HepG2 (cell line): ENCODE measurements at regions not wholly inside any gene's neighbourhood (a gene's known extent, or its start where the extent isn't known, plus 50 kb on each side); places are given as distances from the start of the nearest gene placed in this dataset.

Source experiments
- ATAC-seq: fragments of 200-7000 bp; cut with Tn5 transposase; 3 replicates; pipeline ENCODE4 v1.9.1; 2020; ENCODE audit warnings: mild to moderate bottlenecking, moderate library complexity
- BruUV-seq: library from RNA; stranded (reverse); fragments of 400-500 nt; replicated peaks from 2 replicates; lab custom pipeline; 2021; lab: Mats Ljungman, UMichigan
- CTCF ChIA-PET: fragments of 300-600 bp; formaldehyde crosslinking; extraction: SDS; loops from one replicate; lab custom pipeline; 2021; ENCODE audit warnings: low total read pairs, inconsistent platforms, low intra/inter-chr PET ratio; lab: Yijun Ruan, JAX
- POLR2A ChIA-PET: fragments of 350-600 bp; sonication (Branson Sonifier 250); formaldehyde crosslinking; loops from one replicate; lab custom pipeline; 2020; ENCODE audit warnings: antibody characterized with exemption, inconsistent platforms; lab: Yijun Ruan, JAX
- DNase-seq: peaks from one replicate; pipeline ENCODE4 v3.0.0-alpha.2; 2015; ENCODE audit warnings: low spot score
- FAIRE-seq: peaks from 3 replicates; lab custom pipeline; 2011; peaks lifted over from hg19 to GRCh38; lab: Jason Lieb, UNC
- H2AFZ ChIP-seq: one replicate; pipeline ENCODE4 v1.6.1; 2011; ENCODE audit warnings: low read length, inconsistent platforms
- H3K27ac ChIP-seq: fragments of 300-600 bp; 3 replicates; pipeline ENCODE4 v1.8.0; 2011; ENCODE audit warnings: mixed run types, mild to moderate bottlenecking, mixed read lengths, low read length, inconsistent platforms; ENCODE audit not compliant: insufficient read depth; ENCODE audit errors: extremely low read length
- H3K27me3 ChIP-seq, 2 experiments: fragments of 200-600 bp in 1 of 2; 2 replicates in 1 of 2; 3 replicates in 1 of 2; pipeline versions ENCODE4 v1.6.0 to v1.8.0; 2011; ENCODE audit warnings: low read length in 2 of 2, mild to moderate bottlenecking in 2 of 2, moderate library complexity in 2 of 2, inconsistent platforms in 1 of 2; ENCODE audit not compliant: insufficient read depth in 2 of 2, control insufficient read depth in 1 of 2
- H3K36me3 ChIP-seq, 2 experiments: fragments of 200-600 bp in 1 of 2; replicated peaks in 1 of 2; 2 replicates in 1 of 2; 3 replicates in 1 of 2; pipeline versions ENCODE4 v1.5.1 to v1.8.0; 2011; ENCODE audit warnings: low read length in 2 of 2, inconsistent platforms in 1 of 2; ENCODE audit not compliant: insufficient read depth in 2 of 2, control insufficient read depth in 1 of 2
- H3K4me1 ChIP-seq: 2 replicates; pipeline ENCODE4 v1.5.1; 2012; ENCODE audit warnings: low read length, inconsistent platforms; ENCODE audit not compliant: insufficient read depth
- H3K4me2 ChIP-seq: 2 replicates; pipeline ENCODE4 v1.6.0; 2011; ENCODE audit warnings: low read depth, low read length, inconsistent platforms
- H3K4me3 ChIP-seq, 3 experiments: fragments of 200-600 bp in 1 of 3; sonication (generic), shearing (Covaris generic) in 1 of 3; replicated peaks in 1 of 3; 2 replicates each; pipeline ENCODE4 v1.5.1; 2011 to 2016; ENCODE audit warnings: low read length in 3 of 3, inconsistent platforms in 2 of 3, low read depth in 2 of 3, mild to moderate bottlenecking in 2 of 3, control low read depth in 1 of 3, mixed read lengths in 1 of 3; ENCODE audit not compliant: insufficient read depth in 1 of 3
- H3K79me2 ChIP-seq: one replicate; pipeline ENCODE4 v1.6.1; 2011; ENCODE audit warnings: low read length, inconsistent platforms; ENCODE audit not compliant: insufficient read depth
- H3K9ac ChIP-seq: 2 replicates; pipeline ENCODE4 v1.6.0; 2011; ENCODE audit warnings: mild to moderate bottlenecking, low read depth, low read length, inconsistent platforms; ENCODE audit not compliant: insufficient read depth
- H3K9me3 ChIP-seq: 2 replicates; pipeline ENCODE4 v1.5.1; 2012; ENCODE audit warnings: mild to moderate bottlenecking, low read length
- H4K20me1 ChIP-seq: 2 replicates; pipeline ENCODE4 v1.6.0; 2011; ENCODE audit warnings: inconsistent platforms, mild to moderate bottlenecking, low read length, moderate library complexity; ENCODE audit not compliant: insufficient read depth
- CHD4 ChIP-seq: fragments of 200-600 bp; sonication (generic); IDR thresholded peaks from 2 replicates; pipeline ENCODE4 v1.7.0; 2017; ENCODE audit warnings: mild to moderate bottlenecking, low read length, borderline replicate concordance
- HNF4G ChIP-seq, 2 experiments: sonication (generic) in 1 of 2; formaldehyde crosslinking in 1 of 2; IDR thresholded peaks; 2 replicates each; pipeline versions ENCODE4 v1.4.0 to v1.6.1; 2011 to 2020; ENCODE audit warnings: borderline replicate concordance in 2 of 2, low read depth in 2 of 2, mild to moderate bottlenecking in 2 of 2, low read length in 1 of 2, missing genetic modification reagents in 1 of 2, moderate library complexity in 1 of 2
- IKZF1 ChIP-seq: fragments of 450-650 bp; IDR thresholded peaks from 2 replicates; pipeline ENCODE4 v1.7.1; 2016
- MIXL1 ChIP-seq: IDR thresholded peaks from 2 replicates; pipeline ENCODE4 v1.6.1; 2016
- NAIF1 ChIP-seq: sonication (generic); formaldehyde crosslinking; IDR thresholded peaks from 2 replicates; pipeline ENCODE4 v1.5.0; 2020; ENCODE audit warnings: mild to moderate bottlenecking, missing genetic modification reagents, borderline replicate concordance
- RORA ChIP-seq: sonication (generic); formaldehyde crosslinking; IDR thresholded peaks from 2 replicates; pipeline ENCODE4 v1.5.0; 2020; ENCODE audit warnings: mild to moderate bottlenecking, missing genetic modification reagents, moderate library complexity
- TGIF2 ChIP-seq: IDR thresholded peaks from 2 replicates; pipeline ENCODE4 v1.6.1; 2016; ENCODE audit warnings: control low read depth, missing compliant biosample characterization
- ZMYM4 ChIP-seq: sonication (generic); formaldehyde crosslinking; IDR thresholded peaks from 2 replicates; pipeline ENCODE4 v1.8.1; 2023; ENCODE audit warnings: mild to moderate bottlenecking, missing genetic modification reagents
- ZNF24 ChIP-seq: fragments of 450-650 bp; IDR thresholded peaks from 2 replicates; pipeline ENCODE4 v1.6.1; 2017; ENCODE audit warnings: antibody characterized with exemption, mild to moderate bottlenecking
- ZNF251 ChIP-seq: sonication (generic); formaldehyde crosslinking; IDR thresholded peaks from 2 replicates; pipeline ENCODE4 v1.9.0; 2021; ENCODE audit warnings: mild to moderate bottlenecking, missing genetic modification reagents
- ZNF260 ChIP-seq: sonication (generic); formaldehyde crosslinking; IDR thresholded peaks from 2 replicates; pipeline ENCODE4 v1.4.0; 2020; ENCODE audit warnings: missing genetic modification reagents, low read depth, mild to moderate bottlenecking, borderline replicate concordance
- ZNF543 ChIP-seq: sonication (generic); formaldehyde crosslinking; IDR thresholded peaks from 2 replicates; pipeline ENCODE4 v1.4.0; 2020; ENCODE audit warnings: mild to moderate bottlenecking, missing genetic modification reagents
- ZNF652 ChIP-seq: IDR thresholded peaks from 2 replicates; pipeline ENCODE4 v1.6.1; 2016; ENCODE audit warnings: low read depth, borderline replicate concordance
- ZNF678 ChIP-seq: sonication (generic); formaldehyde crosslinking; IDR thresholded peaks from 2 replicates; pipeline ENCODE4 v1.4.0; 2020; ENCODE audit warnings: mild to moderate bottlenecking, missing genetic modification reagents
- ZNF747 ChIP-seq: sonication (generic); formaldehyde crosslinking; IDR thresholded peaks from 2 replicates; pipeline ENCODE4 v1.8.1; 2023; ENCODE audit warnings: missing genetic modification reagents, mild to moderate bottlenecking, borderline replicate concordance
- ZNF879 ChIP-seq: sonication (generic); formaldehyde crosslinking; IDR thresholded peaks from 2 replicates; pipeline ENCODE4 v1.8.1; 2023; ENCODE audit warnings: missing genetic modification reagents
- WGBS: methylation state at CpG from one replicate; pipeline ENCODE4 v1.1.6; 2017; ENCODE audit warnings: low lambda C conversion rate; 5-methylcytosine and 5-hydroxymethylcytosine counted together
- in situ Hi-C: cut with HindIII; loops from 2 replicates; pipeline ENCODE4 v1.10.0; 2017; ENCODE audit warnings: low pct_unique_long_range_greater_than_20kb; ENCODE audit not compliant: extremely low pct_ligation_motif_present
- intact Hi-C: fragments of 100-400 bp; cut with micrococcal nuclease; formaldehyde crosslinking; loops from one replicate; pipeline ENCODE4 v1.10.0; 2022; ENCODE audit not compliant: unreplicated experiment
- TF ChIP-seq, protein P1 (sequence below), 2 experiments: sonication (generic) in 1 of 2; formaldehyde crosslinking in 1 of 2; IDR thresholded peaks; 2 replicates each; pipeline versions ENCODE4 v1.5.1 to v1.6.1; 2011 to 2020; ENCODE audit warnings: borderline replicate concordance in 1 of 2, low read depth in 1 of 2, low read length in 1 of 2, mild to moderate bottlenecking in 1 of 2, missing genetic modification reagents in 1 of 2, moderate library complexity in 1 of 2
- TF ChIP-seq, protein P2 (sequence below): IDR thresholded peaks from 2 replicates; pipeline ENCODE4 v1.6.1; 2016; ENCODE audit warnings: control low read depth
- TF ChIP-seq, protein P3 (sequence below): sonication (generic); formaldehyde crosslinking; IDR thresholded peaks from 2 replicates; pipeline ENCODE4 v1.9.0; 2021; ENCODE audit warnings: missing genetic modification reagents, mild to moderate bottlenecking, borderline replicate concordance

DNA sequence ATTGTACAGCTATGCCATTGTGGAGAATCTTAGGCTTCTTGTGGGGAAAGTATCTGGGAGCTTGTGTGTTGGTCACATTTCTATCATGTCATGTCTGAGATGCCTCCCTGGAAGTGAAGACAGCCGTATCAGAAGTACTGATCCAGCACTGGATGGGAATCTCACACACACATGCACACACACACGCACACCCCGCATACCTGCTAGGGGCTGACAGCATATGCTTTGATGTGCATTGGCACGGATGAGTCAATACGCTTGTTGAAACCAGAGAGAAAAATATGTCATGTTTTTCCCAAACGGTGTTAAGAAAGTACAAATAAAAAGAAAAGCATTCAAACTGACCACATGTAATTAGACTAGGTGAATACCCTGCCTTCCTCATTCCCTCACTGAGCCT, 260.8 kb downstream of the KTN1 start:
- H3K9me3 ChIP-seq = no peaks in the 10 kb centered on the region
- ChIA-PET CTCF (no interaction called here), POLR2A (no interaction called here)
- H3K9ac ChIP-seq = no peak overlapping the region
- no peak overlapping the region for H3K27ac ChIP-seq
- in situ Hi-C loops (no loop called here), intact Hi-C loops (no loop called here)
- ATAC-seq = no peak
- no peaks in the 10 kb centered on the region for H4K20me1 ChIP-seq
- H3K4me1 ChIP-seq = peaks cover 11% of the 10 kb centered on the region; the same call in 1 of the 2 replicates
- H3K27me3 ChIP-seq = no peaks in the 10 kb centered on the region
- H3K4me2 ChIP-seq = no peak overlapping the region
- no peak for FAIRE-seq
- no peak for TF ChIP-seq ZNF652 (CRISPR knock-in tag)
- TF ChIP-seq, protein P1, sequence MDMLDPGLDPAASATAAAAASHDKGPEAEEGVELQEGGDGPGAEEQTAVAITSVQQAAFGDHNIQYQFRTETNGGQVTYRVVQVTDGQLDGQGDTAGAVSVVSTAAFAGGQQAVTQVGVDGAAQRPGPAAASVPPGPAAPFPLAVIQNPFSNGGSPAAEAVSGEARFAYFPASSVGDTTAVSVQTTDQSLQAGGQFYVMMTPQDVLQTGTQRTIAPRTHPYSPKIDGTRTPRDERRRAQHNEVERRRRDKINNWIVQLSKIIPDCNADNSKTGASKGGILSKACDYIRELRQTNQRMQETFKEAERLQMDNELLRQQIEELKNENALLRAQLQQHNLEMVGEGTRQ (IDR thresholded peaks at IDR 0.05; ENCODE audit: low read depth, low read length) = no peak
- TF ChIP-seq, protein P1 (CRISPR knock-in tag; IDR thresholded peaks at IDR 0.05; ENCODE audit: borderline replicate concordance) = no peak
- TF ChIP-seq ZMYM4 (CRISPR knock-in tag) = no peak
- no peak for TF ChIP-seq MIXL1
- no peak for TF ChIP-seq ZNF251 (CRISPR knock-in tag)
- TF ChIP-seq ZNF747 (CRISPR knock-in tag) = no peak
- TF ChIP-seq ZNF879 (CRISPR knock-in tag) = no peak
- TF ChIP-seq NAIF1 (CRISPR knock-in tag) = no peak
- TF ChIP-seq ZNF24 = no peak
- TF ChIP-seq ZNF678 = no peak
- TF ChIP-seq IKZF1 = no peak
- TF ChIP-seq HNF4G (IDR thresholded peaks at IDR 0.05; ENCODE audit: borderline replicate concordance, low read depth, low read length) = no peak
- TF ChIP-seq HNF4G (CRISPR knock-in tag; IDR thresholded peaks at IDR 0.05; ENCODE audit: borderline replicate concordance, low read depth) = no peak
- TF ChIP-seq, protein P2, sequence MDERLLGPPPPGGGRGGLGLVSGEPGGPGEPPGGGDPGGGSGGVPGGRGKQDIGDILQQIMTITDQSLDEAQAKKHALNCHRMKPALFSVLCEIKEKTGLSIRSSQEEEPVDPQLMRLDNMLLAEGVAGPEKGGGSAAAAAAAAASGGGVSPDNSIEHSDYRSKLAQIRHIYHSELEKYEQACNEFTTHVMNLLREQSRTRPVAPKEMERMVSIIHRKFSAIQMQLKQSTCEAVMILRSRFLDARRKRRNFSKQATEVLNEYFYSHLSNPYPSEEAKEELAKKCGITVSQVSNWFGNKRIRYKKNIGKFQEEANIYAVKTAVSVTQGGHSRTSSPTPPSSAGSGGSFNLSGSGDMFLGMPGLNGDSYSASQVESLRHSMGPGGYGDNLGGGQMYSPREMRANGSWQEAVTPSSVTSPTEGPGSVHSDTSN (CRISPR knock-in tag) = no peak
- TF ChIP-seq RORA (CRISPR knock-in tag) = no peak
- TF ChIP-seq, protein P3, sequence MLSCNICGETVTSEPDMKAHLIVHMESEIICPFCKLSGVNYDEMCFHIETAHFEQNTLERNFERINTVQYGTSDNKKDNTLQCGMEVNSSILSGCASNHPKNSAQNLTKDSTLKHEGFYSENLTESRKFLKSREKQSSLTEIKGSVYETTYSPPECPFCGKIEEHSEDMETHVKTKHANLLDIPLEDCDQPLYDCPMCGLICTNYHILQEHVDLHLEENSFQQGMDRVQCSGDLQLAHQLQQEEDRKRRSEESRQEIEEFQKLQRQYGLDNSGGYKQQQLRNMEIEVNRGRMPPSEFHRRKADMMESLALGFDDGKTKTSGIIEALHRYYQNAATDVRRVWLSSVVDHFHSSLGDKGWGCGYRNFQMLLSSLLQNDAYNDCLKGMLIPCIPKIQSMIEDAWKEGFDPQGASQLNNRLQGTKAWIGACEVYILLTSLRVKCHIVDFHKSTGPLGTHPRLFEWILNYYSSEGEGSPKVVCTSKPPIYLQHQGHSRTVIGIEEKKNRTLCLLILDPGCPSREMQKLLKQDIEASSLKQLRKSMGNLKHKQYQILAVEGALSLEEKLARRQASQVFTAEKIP (CRISPR knock-in tag) = no peak
- no peak for TF ChIP-seq ZNF260 (CRISPR knock-in tag)
- no peak for TF ChIP-seq ZNF543
- no peak for TF ChIP-seq CHD4
- no peak for TF ChIP-seq TGIF2 (CRISPR knock-in tag)
- H3K36me3 ChIP-seq = no peaks in the 10 kb centered on the region
- DNase-seq = peak; percentile 11
- no peak overlapping the region for H3K4me3 ChIP-seq
- no peak overlapping the region for H2AFZ ChIP-seq
- H3K79me2 ChIP-seq = no peaks in the 10 kb centered on the region
- 10% methylated on average over 6 of the region's 6 CpGs for WGBS
- BruUV-seq = no TSS peak
